GM06990 (cell line): ENCODE measurements at regions not wholly inside any gene's neighbourhood (a gene's known extent, or its start where the extent isn't known, plus 50 kb on each side); places are given as distances from the start of the nearest gene placed in this dataset.

Source experiments
- DNase-seq: peaks from one replicate; pipeline ENCODE4 v3.0.0-alpha.2; 2011; ENCODE audit not compliant: insufficient read length; ENCODE audit errors: extremely low read depth
- H3K27me3 ChIP-seq: replicated peaks from 2 replicates; pipeline ENCODE4 v1.6.0; 2011; ENCODE audit warnings: low read length; ENCODE audit not compliant: control insufficient read depth, insufficient read depth
- H3K36me3 ChIP-seq: 2 replicates; pipeline ENCODE4 v1.5.1; 2011; ENCODE audit warnings: low read length; ENCODE audit not compliant: control insufficient read depth, insufficient read depth
- H3K4me3 ChIP-seq: replicated peaks from 2 replicates; pipeline ENCODE4 v1.5.1; 2011; ENCODE audit warnings: low read depth, mild to moderate bottlenecking, control low read depth, low read length
- CTCF ChIP-seq: IDR thresholded peaks from 2 replicates; pipeline ENCODE4 v1.5.1; 2011; ENCODE audit warnings: low read length, control low read depth, mild to moderate bottlenecking, inconsistent platforms; ENCODE audit not compliant: insufficient read depth, poor library complexity, severe bottlenecking

GRCh38 chr3:124594581-124594980 is 135.7 kb upstream of the UMPS start:
- no peak for DNase-seq
- TF ChIP-seq CTCF = no peak
- Histone ChIP-seq H3K36me3 (no peaks in the 10 kb centered on the region), H3K27me3 (no peaks in the 10 kb centered on the region), H3K4me3 (no peak overlapping the region)

- H3K27me3 ChIP-seq = no peaks in the 10 kb centered on the region
- no peaks in the 10 kb centered on the region for H3K36me3 ChIP-seq
- no peak overlapping the region for H3K4me3 ChIP-seq
- no peak for TF ChIP-seq CTCF
- DNase-seq = no peak
Measured at GRCh38 chr3:124597273-124597672, 133.0 kb upstream of the UMPS start.

- DNase-seq = no peak
Measured at GRCh38 chr3:124597979-124598378, 132.3 kb upstream of the UMPS start.

GRCh38 chr3:124599147-124599765 is 131.0 kb upstream of the UMPS start:
- DNase-seq = no peak
- no peak overlapping the region for H3K4me3 ChIP-seq
- no peak for TF ChIP-seq CTCF
- H3K36me3 ChIP-seq = no peaks in the 10 kb centered on the region
- no peaks in the 10 kb centered on the region for H3K27me3 ChIP-seq

More at GRCh38 chr3:124597979-124598378, 132.3 kb upstream of the UMPS start:
- no peak for TF ChIP-seq CTCF
- Histone ChIP-seq H3K36me3 (no peaks in the 10 kb centered on the region), H3K27me3 (no peaks in the 10 kb centered on the region), H3K4me3 (no peak overlapping the region)

GRCh38 chr3:124599779-124600693 is 130.2 kb upstream of the UMPS start:
- no peak overlapping the region for H3K4me3 ChIP-seq
- DNase-seq = no peak
- H3K36me3 ChIP-seq = no peaks in the 10 kb centered on the region
- H3K27me3 ChIP-seq = no peaks in the 10 kb centered on the region
- TF ChIP-seq CTCF = no peak
